Pancreas (tissue), 10 donors: ENCODE measurements at regions not wholly inside any gene's neighbourhood (a gene's known extent, or its start where the extent isn't known, plus 50 kb on each side); places are given as distances from the start of the nearest gene placed in this dataset.
A peak's percentile ranks its signal among the peaks of the same experiment; 100 is the strongest.

Source experiments
- ATAC-seq, 4 donors: fragments of 200-7000 bp; cut with Tn5 transposase; one replicate each; pipeline versions ENCODE4 v1.8.0 to v1.9.1; 2020; ENCODE audit warnings: mild to moderate bottlenecking in 4 of 4, moderate library complexity in 4 of 4
- DNase-seq, 6 donors: peaks; one replicate each; pipeline ENCODE4 v3.0.0-alpha.2; 2020
- FAIRE-seq: peaks from 2 replicates; lab custom pipeline; 2012; peaks lifted over from hg19 to GRCh38; lab: Jason Lieb, UNC
- H3K27ac ChIP-seq, 4 donors: fragments of 200-600 bp; sonication (generic); 1 replicate in 3 of 4; 2 replicates in 1 of 4; pipeline versions ENCODE4 v1.5.0 to v1.8.0; 2020
- H3K27me3 ChIP-seq, 4 donors: fragments of 200-600 bp; one replicate each; pipeline ENCODE4 v1.8.0; 2021
- H3K36me3 ChIP-seq, 3 donors: fragments of 200-600 bp; sonication (generic) in 1 of 3; one replicate each; pipeline versions ENCODE4 v1.5.0 to v1.8.0; 2020 to 2021
- H3K4me1 ChIP-seq, 3 donors: fragments of 200-600 bp; one replicate each; pipeline ENCODE4 v1.8.0; 2021
- H3K4me3 ChIP-seq, 4 donors: fragments of 200-600 bp; sonication (generic) in 2 of 4; one replicate each; pipeline versions ENCODE4 v1.5.0 to v1.8.0; 2020 to 2021
- H3K9me3 ChIP-seq, 4 donors: fragments of 200-600 bp; one replicate each; pipeline ENCODE4 v1.8.0; 2021
- CTCF ChIP-seq, 4 donors: fragments of 200-600 bp; sonication (generic) in 3 of 4; IDR thresholded peaks; one replicate each; pipeline versions ENCODE4 v1.5.0 to v1.8.0; 2021; ENCODE audit warnings: antibody characterized with exemption in 4 of 4
- WGBS, 2 donors: extraction: QIAGEN DNeasy Blood & Tissue Kit; methylation state at CpG; one replicate each; pipeline ENCODE4 v1.1.7; 2013; 5-methylcytosine and 5-hydroxymethylcytosine counted together
- intact Hi-C, 3 donors: fragments of 100-400 bp; cut with DNase I; formaldehyde crosslinking; loops; one replicate each; pipeline versions ENCODE4 v1.11.1 to v1.14.2; 2022
- donor health status: healthy with polysubstance abuse.
- donor health status: DM: no; HTN: no; CAD: no; lungs with moderate emphysema.
- donor health status: DM: no; HTN: no; CAD: no.
- donor health status: control.
- donor health status: control.
- donor health status: Bipolar disorder and iron deficiency.
- donor health status: DM: yes; HTN: yes; CAD: no.
- donor health status: DM: no; HTN: no; CAD: no.
- donor health status: DM: no; HTN: no; CAD: no.
- donor health status: DM: yes; HTN: yes; CAD: no.

- H3K9me3 ChIP-seq: peaks cover 0 to 2% (median 0%) of the 10 kb centered on the region in 4 donors
- DNase-seq (no peak), FAIRE-seq (peak; percentile 5), ATAC-seq (no peak)
- no peak overlapping the region for H3K27ac ChIP-seq
- no peaks in the 10 kb centered on the region for H3K36me3 ChIP-seq
- peaks cover 0 to 7% (median 0%) of the 10 kb centered on the region in 4 donors for H3K27me3 ChIP-seq
- intact Hi-C loops: no loop called here
- no peaks in the 10 kb centered on the region for H3K4me1 ChIP-seq
- H3K4me3 ChIP-seq: no peak overlapping the region
- TF ChIP-seq CTCF (IDR thresholded peaks at IDR 0.05): no peak
- WGBS, 2 donors: 58 to 88% methylated on average over 1 of the region's 1 CpG
These were observed 85.5 kb upstream of the GLI2 start for GRCh38 chr2:120650022-120650644.

- no peaks in the 10 kb centered on the region for H3K36me3 ChIP-seq
- intact Hi-C loops: no loop called here
- H3K4me3 ChIP-seq: no peak overlapping the region
- no peaks in the 10 kb centered on the region for H3K4me1 ChIP-seq
- no peak overlapping the region for H3K27ac ChIP-seq
- TF ChIP-seq CTCF (IDR thresholded peaks at IDR 0.05): no peak
- ATAC-seq: no peak
- peaks cover 0 to 2% (median 0%) of the 10 kb centered on the region in 4 donors for H3K9me3 ChIP-seq
- peaks cover 0 to 7% (median 0%) of the 10 kb centered on the region in 4 donors for H3K27me3 ChIP-seq
- FAIRE-seq: no peak
- DNase-seq: no peak
These were observed 83.8 kb upstream of the GLI2 start for GRCh38 chr2:120651818-120652217.

DNA sequence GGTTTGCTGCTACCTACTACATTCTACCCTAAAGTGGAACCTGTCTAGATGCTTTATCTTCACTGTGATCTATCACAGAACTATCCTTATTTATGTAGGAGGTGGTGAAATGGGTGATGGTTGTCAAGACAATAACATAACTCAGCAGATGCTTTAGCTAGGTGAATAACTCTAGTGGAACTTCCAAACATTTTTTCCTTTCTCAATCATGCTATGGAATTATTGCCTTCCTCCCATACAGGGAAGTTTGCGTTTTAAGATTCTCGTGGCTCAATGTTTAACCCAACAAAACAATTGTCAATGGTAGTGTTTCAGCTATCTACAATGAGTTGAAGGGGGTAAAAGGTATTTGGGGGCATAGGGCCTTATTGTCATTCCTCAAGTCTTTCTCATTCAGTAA, 82.6 kb upstream of the GLI2 start:
- intact Hi-C loops: no loop called here

GRCh38 chr2:120653871-120654270, 81.8 kb upstream of the GLI2 start:
- DNase-seq (no peak), FAIRE-seq (no peak)

More for the DNA sequence above, 82.6 kb upstream of the GLI2 start:
- TF ChIP-seq CTCF (IDR thresholded peaks at IDR 0.05): no peak
- Histone ChIP-seq H3K9me3 (peaks cover 0 to 2% (median 0%) of the 10 kb centered on the region in 4 donors), H3K27me3 (peaks cover 0 to 7% (median 0%) of the 10 kb centered on the region in 4 donors), H3K27ac (no peak overlapping the region), H3K36me3 (no peaks in the 10 kb centered on the region), H3K4me3 (no peak overlapping the region), H3K4me1 (no peaks in the 10 kb centered on the region)
- DNase-seq (no peak), FAIRE-seq (no peak), ATAC-seq (no peak)
- 56 to 70% methylated on average over 2 of the region's 2 CpGs for WGBS, 2 donors

More at GRCh38 chr2:120653871-120654270, 81.8 kb upstream of the GLI2 start:
- Histone ChIP-seq H3K36me3 (no peaks in the 10 kb centered on the region), H3K27ac (no peak overlapping the region), H3K4me3 (no peak overlapping the region), H3K4me1 (no peaks in the 10 kb centered on the region), H3K9me3 (peaks cover 0 to 2% (median 0%) of the 10 kb centered on the region in 4 donors), H3K27me3 (peaks cover 0 to 7% (median 0%) of the 10 kb centered on the region in 4 donors)
- TF ChIP-seq CTCF (IDR thresholded peaks at IDR 0.05): no peak
- ATAC-seq: no peak
- WGBS, 2 donors: 81 to 86% methylated on average over 13 of the region's 13 CpGs
- intact Hi-C loops: no loop called here
